ENCODE measurements at regions not wholly inside any gene's neighbourhood (a gene's known extent, or its start where the extent isn't known, plus 50 kb on each side); places are given as distances from the start of the nearest gene placed in this dataset.

DNA sequence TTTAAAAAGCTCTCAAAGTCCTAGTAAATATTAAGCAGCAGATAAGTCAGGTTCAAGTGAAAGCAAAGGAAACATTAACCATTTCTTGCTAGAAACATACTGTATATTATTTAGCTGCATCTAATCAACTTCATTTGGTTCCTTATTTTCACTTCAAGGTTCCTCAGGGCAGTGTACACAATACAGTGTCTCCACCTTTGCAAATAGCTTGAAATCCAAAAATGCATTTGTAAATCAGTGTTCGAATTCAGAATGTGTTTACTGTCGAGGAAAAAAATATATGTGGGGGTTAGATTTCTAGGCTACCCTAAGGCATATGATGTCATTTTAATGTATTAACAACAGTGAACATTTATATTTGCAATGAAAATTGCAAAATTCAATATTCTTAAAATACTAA, 436.0 kb downstream of the CETN3 start (continued):
- TF ChIP-seq ZNF8 (CRISPR knock-in tag; IDR thresholded peaks at IDR 0.05), result no peak
- TF ChIP-seq CSDC2 (CRISPR knock-in tag; IDR thresholded peaks at IDR 0.05), result no peak

- no peak for TF ChIP-seq PPARA (CRISPR knock-in tag; IDR thresholded peaks at IDR 0.05; ENCODE audit: borderline replicate concordance)
- TF ChIP-seq, protein P1, sequence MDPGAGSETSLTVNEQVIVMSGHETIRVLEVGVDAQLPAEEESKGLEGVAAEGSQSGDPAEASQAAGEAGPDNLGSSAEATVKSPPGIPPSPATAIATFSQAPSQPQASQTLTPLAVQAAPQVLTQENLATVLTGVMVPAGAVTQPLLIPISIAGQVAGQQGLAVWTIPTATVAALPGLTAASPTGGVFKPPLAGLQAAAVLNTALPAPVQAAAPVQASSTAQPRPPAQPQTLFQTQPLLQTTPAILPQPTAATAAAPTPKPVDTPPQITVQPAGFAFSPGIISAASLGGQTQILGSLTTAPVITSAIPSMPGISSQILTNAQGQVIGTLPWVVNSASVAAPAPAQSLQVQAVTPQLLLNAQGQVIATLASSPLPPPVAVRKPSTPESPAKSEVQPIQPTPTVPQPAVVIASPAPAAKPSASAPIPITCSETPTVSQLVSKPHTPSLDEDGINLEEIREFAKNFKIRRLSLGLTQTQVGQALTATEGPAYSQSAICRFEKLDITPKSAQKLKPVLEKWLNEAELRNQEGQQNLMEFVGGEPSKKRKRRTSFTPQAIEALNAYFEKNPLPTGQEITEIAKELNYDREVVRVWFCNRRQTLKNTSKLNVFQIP (CRISPR knock-in tag; IDR thresholded peaks at IDR 0.05; ENCODE audit: borderline replicate concordance, low read depth), result no peak
- TF ChIP-seq ISL1 (CRISPR knock-in tag; IDR thresholded peaks at IDR 0.05), result no peak
- no peak for TF ChIP-seq GLIS3 (CRISPR knock-in tag; IDR thresholded peaks at IDR 0.05)
- no peak for TF ChIP-seq ZC3H10 (CRISPR knock-in tag; IDR thresholded peaks at IDR 0.05)
- TF ChIP-seq TSHZ2 (CRISPR knock-in tag; IDR thresholded peaks at IDR 0.05), result no peak
- TF ChIP-seq ZNF8 (CRISPR knock-in tag; IDR thresholded peaks at IDR 0.05), result no peak
- no peak for TF ChIP-seq ZNF565 (CRISPR knock-in tag; conservative IDR thresholded peaks at IDR 0.05; ENCODE audit: low read depth)
- TF ChIP-seq CREB5 (CRISPR knock-in tag; IDR thresholded peaks at IDR 0.05; ENCODE audit: low read depth), result no peak
- no peak for TF ChIP-seq ZFP30 (CRISPR knock-in tag; IDR thresholded peaks at IDR 0.05)
- TF ChIP-seq, protein P2, sequence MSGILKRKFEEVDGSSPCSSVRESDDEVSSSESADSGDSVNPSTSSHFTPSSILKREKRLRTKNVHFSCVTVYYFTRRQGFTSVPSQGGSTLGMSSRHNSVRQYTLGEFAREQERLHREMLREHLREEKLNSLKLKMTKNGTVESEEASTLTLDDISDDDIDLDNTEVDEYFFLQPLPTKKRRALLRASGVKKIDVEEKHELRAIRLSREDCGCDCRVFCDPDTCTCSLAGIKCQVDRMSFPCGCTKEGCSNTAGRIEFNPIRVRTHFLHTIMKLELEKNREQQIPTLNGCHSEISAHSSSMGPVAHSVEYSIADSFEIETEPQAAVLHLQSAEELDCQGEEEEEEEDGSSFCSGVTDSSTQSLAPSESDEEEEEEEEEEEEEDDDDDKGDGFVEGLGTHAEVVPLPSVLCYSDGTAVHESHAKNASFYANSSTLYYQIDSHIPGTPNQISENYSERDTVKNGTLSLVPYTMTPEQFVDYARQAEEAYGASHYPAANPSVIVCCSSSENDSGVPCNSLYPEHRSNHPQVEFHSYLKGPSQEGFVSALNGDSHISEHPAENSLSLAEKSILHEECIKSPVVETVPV (CRISPR knock-in tag; IDR thresholded peaks at IDR 0.05), result no peak
- no peak for TF ChIP-seq ARNTL (CRISPR knock-in tag; IDR thresholded peaks at IDR 0.05; ENCODE audit: borderline replicate concordance, low read depth)
- no peak for TF ChIP-seq RARB (CRISPR knock-in tag; IDR thresholded peaks at IDR 0.05)
- no peak for TF ChIP-seq CSDC2 (CRISPR knock-in tag; IDR thresholded peaks at IDR 0.05)
- no peak for TF ChIP-seq ESRRG (CRISPR knock-in tag; IDR thresholded peaks at IDR 0.05)
- TF ChIP-seq, protein P3, sequence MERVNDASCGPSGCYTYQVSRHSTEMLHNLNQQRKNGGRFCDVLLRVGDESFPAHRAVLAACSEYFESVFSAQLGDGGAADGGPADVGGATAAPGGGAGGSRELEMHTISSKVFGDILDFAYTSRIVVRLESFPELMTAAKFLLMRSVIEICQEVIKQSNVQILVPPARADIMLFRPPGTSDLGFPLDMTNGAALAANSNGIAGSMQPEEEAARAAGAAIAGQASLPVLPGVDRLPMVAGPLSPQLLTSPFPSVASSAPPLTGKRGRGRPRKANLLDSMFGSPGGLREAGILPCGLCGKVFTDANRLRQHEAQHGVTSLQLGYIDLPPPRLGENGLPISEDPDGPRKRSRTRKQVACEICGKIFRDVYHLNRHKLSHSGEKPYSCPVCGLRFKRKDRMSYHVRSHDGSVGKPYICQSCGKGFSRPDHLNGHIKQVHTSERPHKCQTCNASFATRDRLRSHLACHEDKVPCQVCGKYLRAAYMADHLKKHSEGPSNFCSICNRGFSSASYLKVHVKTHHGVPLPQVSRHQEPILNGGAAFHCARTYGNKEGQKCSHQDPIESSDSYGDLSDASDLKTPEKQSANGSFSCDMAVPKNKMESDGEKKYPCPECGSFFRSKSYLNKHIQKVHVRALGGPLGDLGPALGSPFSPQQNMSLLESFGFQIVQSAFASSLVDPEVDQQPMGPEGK (CRISPR knock-in tag; IDR thresholded peaks at IDR 0.05; ENCODE audit: borderline replicate concordance), result no peak
- TF ChIP-seq ZFP3 (CRISPR knock-in tag; IDR thresholded peaks at IDR 0.05), result no peak
- no peak for ATAC-seq
These were observed 436.7 kb downstream of the CETN3 start for GRCh38 chr5:89972901-89973300.

- no peak for ATAC-seq
These were observed 440.6 kb downstream of the CETN3 start for GRCh38 chr5:89968958-89969381.

GRCh38 chr5:89967771-89968444, 441.6 kb downstream of the CETN3 start:
- peak; percentile 42 for ATAC-seq
- TF ChIP-seq CSDC2 (CRISPR knock-in tag; IDR thresholded peaks at IDR 0.05) (no peak), SNAI2 (CRISPR knock-in tag; IDR thresholded peaks at IDR 0.05) (no peak), ARNTL (CRISPR knock-in tag; IDR thresholded peaks at IDR 0.05; ENCODE audit: borderline replicate concordance, low read depth) (no peak)
- TF ChIP-seq, protein P3 (CRISPR knock-in tag; IDR thresholded peaks at IDR 0.05; ENCODE audit: borderline replicate concordance), result no peak

More at GRCh38 chr5:89968958-89969381, 440.6 kb downstream of the CETN3 start:
- TF ChIP-seq ZC3H10 (CRISPR knock-in tag; IDR thresholded peaks at IDR 0.05), result no peak
- no peak for TF ChIP-seq GLIS3 (CRISPR knock-in tag; IDR thresholded peaks at IDR 0.05)
- no peak for TF ChIP-seq PPARA (CRISPR knock-in tag; IDR thresholded peaks at IDR 0.05; ENCODE audit: borderline replicate concordance)
- no peak for TF ChIP-seq TCF4 (CRISPR knock-in tag; IDR thresholded peaks at IDR 0.05; ENCODE audit: borderline replicate concordance)
- no peak for TF ChIP-seq TOX (CRISPR knock-in tag; IDR thresholded peaks at IDR 0.05; ENCODE audit: borderline replicate concordance)
- TF ChIP-seq ZNF70 (CRISPR knock-in tag; IDR thresholded peaks at IDR 0.05), result no peak
